PC-9 (cell line): ENCODE measurements at regions not wholly inside any gene's neighbourhood (a gene's known extent, or its start where the extent isn't known, plus 50 kb on each side); places are given as distances from the start of the nearest gene placed in this dataset.
"Not testable (repeated sequence)": the region's sequence is repeated elsewhere in the genome, so short reads cannot be mapped to it uniquely, and the experiment has no call there.

Source experiments
- BruUV-seq: library from RNA; stranded (reverse); fragments of 400-500 nt; replicated peaks from 2 replicates; lab custom pipeline; 2021; lab: Mats Ljungman, UMichigan
- CTCF ChIA-PET: fragments of 300-600 bp; sonication (Branson Sonifier 250); formaldehyde crosslinking; loops from one replicate; lab custom pipeline; 2022; ENCODE audit warnings: antibody characterized with exemption; lab: Charles Lee
- POLR2A ChIA-PET: fragments of 300-600 bp; sonication (Branson Sonifier 250); formaldehyde crosslinking; loops from one replicate; lab custom pipeline; 2022; ENCODE audit warnings: antibody characterized with exemption; ENCODE audit not compliant: unreplicated experiment; lab: Charles Lee
- DNase-seq, 2 experiments: peaks; one replicate each; pipeline versions ENCODE4 v3.0.0 to v3.0.0-alpha.2; 2015 to 2022; ENCODE audit warnings: mixed read lengths in 1 of 2
- H2AFZ ChIP-seq: fragments of 200-600 bp; sonication (generic); 2 replicates; pipeline ENCODE4 v1.8.1; 2017; ENCODE audit warnings: antibody characterized with exemption
- H3F3A ChIP-seq: fragments of 200-600 bp; sonication (generic); 2 replicates; pipeline ENCODE4 v1.8.1; 2017; ENCODE audit warnings: antibody characterized with exemption, mild to moderate bottlenecking, low read depth; ENCODE audit not compliant: insufficient read depth
- H3K27ac ChIP-seq: fragments of 200-600 bp; sonication (generic); 2 replicates; pipeline ENCODE4 v1.6.1; 2016; ENCODE audit warnings: mixed run types
- H3K27me3 ChIP-seq: fragments of 200-600 bp; sonication (generic); 2 replicates; pipeline ENCODE4 v1.6.1; 2016; ENCODE audit warnings: low read depth, mixed run types; ENCODE audit not compliant: insufficient read depth
- H3K36me3 ChIP-seq: fragments of 200-600 bp; sonication (generic); 2 replicates; pipeline ENCODE4 v1.6.1; 2016; ENCODE audit warnings: low read depth, mixed run types
- H3K4me1 ChIP-seq: fragments of 200-600 bp; sonication (generic); replicated peaks from 2 replicates; pipeline ENCODE4 v1.6.1; 2016; ENCODE audit warnings: mixed run types; ENCODE audit not compliant: insufficient read depth
- H3K4me2 ChIP-seq: fragments of 200-600 bp; sonication (generic); 2 replicates; pipeline ENCODE4 v1.6.1; 2017; ENCODE audit warnings: mixed run types
- H3K4me3 ChIP-seq: fragments of 200-600 bp; sonication (generic); 2 replicates; pipeline ENCODE4 v1.6.1; 2016; ENCODE audit warnings: mixed run types
- H3K79me2 ChIP-seq: fragments of 200-600 bp; sonication (generic); 2 replicates; pipeline ENCODE4 v1.6.1; 2017; ENCODE audit warnings: low read depth, mixed run types
- H3K9me2 ChIP-seq: fragments of 200-600 bp; sonication (generic); 2 replicates; pipeline ENCODE4 v1.8.1; 2017; ENCODE audit warnings: mild to moderate bottlenecking; ENCODE audit not compliant: insufficient read depth
- H3K9me3 ChIP-seq: fragments of 200-600 bp; sonication (generic); 2 replicates; pipeline ENCODE4 v1.8.1; 2016; ENCODE audit warnings: low read depth; ENCODE audit not compliant: insufficient read depth
- H4K20me1 ChIP-seq: fragments of 200-600 bp; sonication (generic); 2 replicates; pipeline ENCODE4 v1.8.1; 2017; ENCODE audit not compliant: insufficient read depth
- intact Hi-C: fragments of 100-400 bp; cut with micrococcal nuclease; formaldehyde crosslinking; loops from one replicate; pipeline ENCODE4 v1.10.0; 2022; ENCODE audit not compliant: unreplicated experiment

DNA sequence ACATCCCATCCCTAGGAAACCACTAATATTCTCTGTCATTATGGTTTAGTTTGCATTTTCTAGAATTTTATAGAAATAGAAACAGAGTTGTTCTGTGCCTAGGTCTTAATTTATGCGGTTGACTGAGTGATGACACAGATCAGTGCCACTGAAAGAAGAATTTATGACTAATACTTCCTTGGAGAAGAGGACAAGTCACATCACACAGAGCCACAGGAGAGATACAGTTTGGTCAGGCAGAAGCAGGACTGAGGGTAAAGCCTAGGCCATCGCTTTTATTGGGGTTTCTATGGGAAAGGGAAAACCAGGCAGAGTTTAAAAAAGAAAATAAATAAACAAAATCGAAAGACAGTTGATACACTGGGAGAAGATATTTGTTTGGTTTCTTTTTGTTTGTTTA is 99.3 kb downstream of the PRR15 start:
- H3K27me3 ChIP-seq, CTCF ChIA-PET, POLR2A ChIA-PET, intact Hi-C loops, BruUV-seq, H2AFZ ChIP-seq, H3K9me3 ChIP-seq, H3K27ac ChIP-seq, H3K36me3 ChIP-seq, H3F3A ChIP-seq, H4K20me1 ChIP-seq, H3K4me3 ChIP-seq, H3K9me2 ChIP-seq: not testable (repeated sequence)
- peaks cover 15% of the 10 kb centered on the region; the same call in 1 of the 2 replicates for H3K79me2 ChIP-seq
- peaks cover 21% of the 10 kb centered on the region for H3K4me1 ChIP-seq
- peak in 1 of 2 experiments; percentile 48 for DNase-seq
- peak overlapping the region; percentile 16 for H3K4me2 ChIP-seq

DNA sequence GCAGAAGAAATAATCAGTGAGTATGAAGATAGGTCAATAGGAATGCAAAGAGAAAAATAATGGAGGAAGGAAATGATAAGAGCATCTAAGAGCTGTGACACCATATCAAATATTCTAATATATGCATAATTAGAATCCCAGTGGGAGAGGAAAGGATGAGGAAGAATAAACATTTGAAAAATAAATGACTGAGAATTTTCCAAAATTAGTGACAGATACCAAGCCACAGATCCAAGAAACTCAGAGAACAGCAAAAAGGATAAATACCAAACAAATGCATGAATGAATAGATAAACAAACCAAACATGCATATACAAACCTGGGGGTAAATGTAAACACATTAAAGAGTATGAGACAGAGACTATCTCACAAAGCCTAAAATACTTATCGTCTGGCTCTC is 101.4 kb downstream of the PRR15 start:
- H3K9me3 ChIP-seq, H3K4me3 ChIP-seq, H3K79me2 ChIP-seq, H3K27ac ChIP-seq, CTCF ChIA-PET, H3F3A ChIP-seq, H3K4me2 ChIP-seq, H3K36me3 ChIP-seq, BruUV-seq, intact Hi-C loops, POLR2A ChIA-PET, H3K9me2 ChIP-seq, H3K27me3 ChIP-seq, DNase-seq, H2AFZ ChIP-seq, H4K20me1 ChIP-seq: not testable (repeated sequence)
- peaks cover 21% of the 10 kb centered on the region for H3K4me1 ChIP-seq

DNA sequence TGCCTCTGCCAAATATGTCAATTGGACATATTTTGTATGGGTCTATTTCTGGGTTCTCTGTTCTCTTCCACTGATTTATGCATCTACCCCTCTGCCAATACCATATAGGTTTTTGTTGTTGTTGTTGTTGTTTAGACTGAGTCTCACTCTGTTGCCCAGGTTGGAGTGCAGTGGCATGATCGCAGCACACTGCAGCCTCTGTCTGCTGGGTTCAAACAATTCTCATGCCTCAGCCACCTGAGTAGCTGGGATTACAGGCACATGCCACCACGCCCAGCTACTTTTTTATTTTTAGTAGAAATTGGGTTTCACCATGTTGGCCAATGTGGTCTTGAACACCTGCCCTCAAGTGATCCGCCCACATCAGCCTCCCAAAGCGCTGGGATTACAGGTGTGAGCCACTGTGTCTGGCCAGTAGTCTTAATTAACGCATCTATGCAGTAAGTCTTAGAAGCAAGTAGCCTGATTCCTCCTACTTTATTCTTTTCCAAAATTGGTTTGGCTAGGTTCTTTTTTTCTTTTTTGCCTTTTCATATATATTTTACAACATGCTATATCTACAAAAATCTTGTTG is 103.5 kb downstream of the PRR15 start:
- CTCF ChIA-PET, intact Hi-C loops, H3K27ac ChIP-seq, POLR2A ChIA-PET, H3K27me3 ChIP-seq, H3K36me3 ChIP-seq, H4K20me1 ChIP-seq, H2AFZ ChIP-seq, H3K4me3 ChIP-seq, H3K9me2 ChIP-seq, H3F3A ChIP-seq, H3K9me3 ChIP-seq, BruUV-seq, DNase-seq, H3K4me2 ChIP-seq: not testable (repeated sequence)
- H3K79me2 ChIP-seq, result peaks cover 20% of the 10 kb centered on the region
- H3K4me1 ChIP-seq, result peaks cover 21% of the 10 kb centered on the region

DNA sequence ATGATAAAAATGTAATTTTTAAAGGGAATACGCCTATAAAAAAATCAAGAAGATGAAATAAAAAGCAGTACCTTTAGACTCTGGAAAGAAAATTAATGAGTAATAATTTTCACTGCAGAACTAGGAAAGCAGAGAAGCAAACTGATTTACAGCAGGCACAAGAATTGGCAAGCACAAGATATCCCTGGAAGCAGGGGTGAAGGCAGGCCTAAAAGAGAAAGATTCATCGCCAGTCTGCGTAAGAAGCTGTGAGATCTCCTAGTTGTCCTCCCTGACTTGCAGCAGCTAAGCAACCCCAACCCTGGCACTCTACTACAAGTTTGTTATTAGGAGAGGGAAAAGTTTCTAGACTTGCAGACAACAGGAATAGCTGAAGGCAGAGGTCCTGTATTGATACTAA is 107.7 kb downstream of the PRR15 start:
- peaks cover 22% of the 10 kb centered on the region for H3K79me2 ChIP-seq
- H3K9me3 ChIP-seq, CTCF ChIA-PET, H3K4me2 ChIP-seq, POLR2A ChIA-PET, H3K36me3 ChIP-seq, H3K4me3 ChIP-seq, H3K4me1 ChIP-seq, H3K9me2 ChIP-seq, H3K27ac ChIP-seq, H3K27me3 ChIP-seq, H2AFZ ChIP-seq, DNase-seq, BruUV-seq, H3F3A ChIP-seq, intact Hi-C loops, H4K20me1 ChIP-seq: not testable (repeated sequence)

GRCh38 chr7:29673635-29674034 is 110.0 kb downstream of the PRR15 start:
- H3K4me1 ChIP-seq, H3K27ac ChIP-seq, BruUV-seq, H3K27me3 ChIP-seq, H3K9me3 ChIP-seq, H3K9me2 ChIP-seq, H4K20me1 ChIP-seq, DNase-seq, H3F3A ChIP-seq, CTCF ChIA-PET, H3K4me2 ChIP-seq, H3K36me3 ChIP-seq, intact Hi-C loops, POLR2A ChIA-PET, H2AFZ ChIP-seq, H3K4me3 ChIP-seq: not testable (repeated sequence)
- peaks cover 34% of the 10 kb centered on the region for H3K79me2 ChIP-seq

DNA sequence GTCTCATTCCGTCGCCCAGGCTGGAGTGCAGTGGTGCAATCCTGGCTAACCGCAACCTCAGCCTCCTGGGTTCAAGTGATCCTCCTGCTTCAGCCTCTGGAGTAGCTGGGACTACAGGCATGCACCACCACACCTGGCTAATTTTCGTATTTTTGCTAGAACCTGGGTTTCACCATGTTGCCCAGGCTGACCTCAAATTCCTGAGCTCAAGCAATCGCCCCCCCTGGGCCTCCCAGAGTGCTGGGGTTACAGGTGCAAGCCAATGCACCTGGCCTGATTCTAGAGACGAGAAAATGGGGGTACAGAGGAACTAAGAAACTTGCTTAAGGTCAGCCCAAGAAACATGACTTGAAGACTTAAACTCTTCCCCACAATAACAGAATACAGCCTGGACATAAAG is 111.0 kb downstream of the PRR15 start:
- H3F3A ChIP-seq, intact Hi-C loops, H3K4me1 ChIP-seq, H2AFZ ChIP-seq, POLR2A ChIA-PET, H3K4me3 ChIP-seq, DNase-seq, H3K9me3 ChIP-seq, BruUV-seq, H3K27me3 ChIP-seq, H3K9me2 ChIP-seq, H3K27ac ChIP-seq, H4K20me1 ChIP-seq, CTCF ChIA-PET, H3K36me3 ChIP-seq, H3K4me2 ChIP-seq: not testable (repeated sequence)
- peaks cover 42% of the 10 kb centered on the region for H3K79me2 ChIP-seq

GRCh38 chr7:29677254-29677653 is 113.6 kb downstream of the PRR15 start:
- peaks cover 54% of the 10 kb centered on the region for H3K79me2 ChIP-seq
- H3K4me3 ChIP-seq, H3F3A ChIP-seq, H3K36me3 ChIP-seq, H4K20me1 ChIP-seq, H3K9me2 ChIP-seq, DNase-seq, BruUV-seq, H3K27ac ChIP-seq, intact Hi-C loops, POLR2A ChIA-PET, H3K9me3 ChIP-seq, H2AFZ ChIP-seq, H3K27me3 ChIP-seq, H3K4me2 ChIP-seq: not testable (repeated sequence)
- CTCF ChIA-PET, result interaction anchor here (0.7 kb wide), 1 partner anchor 196 kb away, joined by 3 read pairs; no protein-coding TSS in a partner anchor
- peaks cover 18% of the 10 kb centered on the region for H3K4me1 ChIP-seq
